NB4 (cell line): ENCODE measurements at regions not wholly inside any gene's neighbourhood (a gene's known extent, or its start where the extent isn't known, plus 50 kb on each side); places are given as distances from the start of the nearest gene placed in this dataset.

Source experiments
- MYC ChIP-seq: IDR thresholded peaks from 2 replicates; pipeline ENCODE4 v1.6.1; 2011; ENCODE audit warnings: low read depth, low read length
- POLR2A ChIP-seq: IDR thresholded peaks from 2 replicates; pipeline ENCODE4 v1.6.1; 2011; ENCODE audit warnings: mild to moderate bottlenecking; ENCODE audit not compliant: insufficient read length; ENCODE audit errors: extremely low read depth
- TF ChIP-seq, protein P1 (sequence below): IDR thresholded peaks from one replicate; pipeline ENCODE4 v1.5.1; 2012; ENCODE audit warnings: low read depth, low read length

DNA sequence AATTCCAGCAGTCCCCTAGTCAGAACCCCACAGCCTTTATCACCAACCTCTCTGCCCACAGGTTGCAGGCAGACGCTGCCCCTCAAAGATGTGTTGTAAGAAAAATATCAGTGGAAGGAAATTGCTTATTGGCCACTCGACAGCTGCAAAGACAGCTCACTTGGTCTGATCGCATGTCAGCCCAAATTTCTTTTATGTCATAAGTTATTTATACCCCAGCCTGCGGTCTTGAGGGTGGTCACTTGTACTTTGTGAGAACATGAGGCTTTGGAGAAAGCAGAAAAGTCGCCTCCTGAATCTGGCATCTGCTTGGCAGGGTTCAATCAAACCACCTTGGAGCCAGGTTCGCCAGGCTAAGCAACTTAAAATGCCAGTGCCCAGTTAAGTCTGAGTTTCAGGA, 236.5 kb upstream of the CDH4 start:
- TF ChIP-seq POLR2A (no peak), MYC (no peak)
- TF ChIP-seq, protein P1, sequence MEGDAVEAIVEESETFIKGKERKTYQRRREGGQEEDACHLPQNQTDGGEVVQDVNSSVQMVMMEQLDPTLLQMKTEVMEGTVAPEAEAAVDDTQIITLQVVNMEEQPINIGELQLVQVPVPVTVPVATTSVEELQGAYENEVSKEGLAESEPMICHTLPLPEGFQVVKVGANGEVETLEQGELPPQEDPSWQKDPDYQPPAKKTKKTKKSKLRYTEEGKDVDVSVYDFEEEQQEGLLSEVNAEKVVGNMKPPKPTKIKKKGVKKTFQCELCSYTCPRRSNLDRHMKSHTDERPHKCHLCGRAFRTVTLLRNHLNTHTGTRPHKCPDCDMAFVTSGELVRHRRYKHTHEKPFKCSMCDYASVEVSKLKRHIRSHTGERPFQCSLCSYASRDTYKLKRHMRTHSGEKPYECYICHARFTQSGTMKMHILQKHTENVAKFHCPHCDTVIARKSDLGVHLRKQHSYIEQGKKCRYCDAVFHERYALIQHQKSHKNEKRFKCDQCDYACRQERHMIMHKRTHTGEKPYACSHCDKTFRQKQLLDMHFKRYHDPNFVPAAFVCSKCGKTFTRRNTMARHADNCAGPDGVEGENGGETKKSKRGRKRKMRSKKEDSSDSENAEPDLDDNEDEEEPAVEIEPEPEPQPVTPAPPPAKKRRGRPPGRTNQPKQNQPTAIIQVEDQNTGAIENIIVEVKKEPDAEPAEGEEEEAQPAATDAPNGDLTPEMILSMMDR, result no peak
